HFFc6 (cell line): ENCODE measurements at regions not wholly inside any gene's neighbourhood (a gene's known extent, or its start where the extent isn't known, plus 50 kb on each side); places are given as distances from the start of the nearest gene placed in this dataset.

Experiments
- DNase-seq: peaks from one replicate; pipeline ENCODE4 v3.0.0-alpha.2; 2018
- H3K27ac Mint-ChIP-seq: 2 replicates; pipeline ENCODE4 v1.8.0; 2020; ENCODE audit warnings: mild to moderate bottlenecking, mixed read lengths
- H3K27me3 Mint-ChIP-seq: 2 replicates; pipeline ENCODE4 v1.8.0; 2021; ENCODE audit warnings: mild to moderate bottlenecking, moderate library complexity, mixed read lengths; ENCODE audit not compliant: insufficient read depth
- H3K36me3 Mint-ChIP-seq: 2 replicates; pipeline ENCODE4 v1.8.0; 2021; ENCODE audit warnings: low read depth, mixed read lengths
- H3K4me1 Mint-ChIP-seq: 2 replicates; pipeline ENCODE4 v1.8.0; 2020; ENCODE audit warnings: low read depth, mixed read lengths
- H3K4me3 Mint-ChIP-seq: 2 replicates; pipeline ENCODE4 v1.8.0; 2020; ENCODE audit warnings: mild to moderate bottlenecking, moderate library complexity, mixed read lengths
- H3K9me3 Mint-ChIP-seq: 2 replicates; pipeline ENCODE4 v1.8.0; 2020; ENCODE audit warnings: mild to moderate bottlenecking, mixed read lengths
- TF ChIP-seq, protein P1 (sequence below): fragments of 200-600 bp; sonication (generic); IDR thresholded peaks from 2 replicates; pipeline ENCODE4 v1.5.0; 2021; ENCODE audit warnings: antibody characterized with exemption, mild to moderate bottlenecking

DNA sequence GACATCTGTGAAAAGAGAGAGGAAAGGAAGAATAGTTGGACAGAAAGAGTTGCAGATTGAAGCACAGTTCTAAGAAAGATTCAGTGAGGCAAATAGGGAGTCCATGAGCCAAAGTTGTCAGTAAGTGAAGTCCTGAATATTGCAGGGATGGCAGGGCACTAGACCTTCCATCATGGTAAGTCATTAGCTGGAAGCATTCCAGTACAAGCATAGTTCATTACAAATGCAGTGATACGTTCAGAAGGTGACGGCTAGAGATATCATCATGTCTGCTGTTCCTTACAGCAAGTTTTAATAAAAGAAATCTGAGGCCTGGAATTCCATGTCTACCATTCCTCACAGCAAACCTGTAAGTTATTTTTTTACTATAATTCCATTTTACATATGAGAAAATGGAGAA is 720.1 kb downstream of the GBE1 start:
- Mint-ChIP-seq H3K27me3 (no peaks in the 10 kb centered on the region), H3K4me3 (no peak overlapping the region), H3K4me1 (no peaks in the 10 kb centered on the region), H3K9me3 (peaks cover 12% of the 10 kb centered on the region), H3K27ac (no peak overlapping the region), H3K36me3 (no peaks in the 10 kb centered on the region)
- DNase-seq, result no peak
- TF ChIP-seq, protein P1, sequence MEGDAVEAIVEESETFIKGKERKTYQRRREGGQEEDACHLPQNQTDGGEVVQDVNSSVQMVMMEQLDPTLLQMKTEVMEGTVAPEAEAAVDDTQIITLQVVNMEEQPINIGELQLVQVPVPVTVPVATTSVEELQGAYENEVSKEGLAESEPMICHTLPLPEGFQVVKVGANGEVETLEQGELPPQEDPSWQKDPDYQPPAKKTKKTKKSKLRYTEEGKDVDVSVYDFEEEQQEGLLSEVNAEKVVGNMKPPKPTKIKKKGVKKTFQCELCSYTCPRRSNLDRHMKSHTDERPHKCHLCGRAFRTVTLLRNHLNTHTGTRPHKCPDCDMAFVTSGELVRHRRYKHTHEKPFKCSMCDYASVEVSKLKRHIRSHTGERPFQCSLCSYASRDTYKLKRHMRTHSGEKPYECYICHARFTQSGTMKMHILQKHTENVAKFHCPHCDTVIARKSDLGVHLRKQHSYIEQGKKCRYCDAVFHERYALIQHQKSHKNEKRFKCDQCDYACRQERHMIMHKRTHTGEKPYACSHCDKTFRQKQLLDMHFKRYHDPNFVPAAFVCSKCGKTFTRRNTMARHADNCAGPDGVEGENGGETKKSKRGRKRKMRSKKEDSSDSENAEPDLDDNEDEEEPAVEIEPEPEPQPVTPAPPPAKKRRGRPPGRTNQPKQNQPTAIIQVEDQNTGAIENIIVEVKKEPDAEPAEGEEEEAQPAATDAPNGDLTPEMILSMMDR, result no peak

DNA sequence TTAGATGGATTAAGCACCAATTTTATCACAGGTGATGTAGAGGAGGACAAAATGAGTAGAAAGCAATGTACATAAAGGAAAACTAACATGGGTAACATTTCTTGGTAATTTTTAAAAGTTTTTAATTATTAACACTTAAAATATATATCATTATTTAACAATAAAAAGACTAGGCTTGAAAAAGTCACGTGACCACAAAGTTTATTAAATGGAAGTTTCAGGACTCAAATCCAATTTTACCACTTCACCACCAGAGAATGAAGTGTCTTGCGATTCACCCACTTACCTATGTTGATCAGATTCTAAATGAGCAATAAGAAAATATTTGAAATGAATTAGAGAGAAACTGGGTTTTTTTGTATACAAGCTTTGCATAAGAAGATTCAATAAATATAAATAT is 721.3 kb downstream of the GBE1 start:
- TF ChIP-seq, protein P1, result no peak
- H3K27me3 Mint-ChIP-seq, result no peaks in the 10 kb centered on the region
- peaks cover 13% of the 10 kb centered on the region for H3K9me3 Mint-ChIP-seq
- no peaks in the 10 kb centered on the region for H3K36me3 Mint-ChIP-seq
- H3K4me1 Mint-ChIP-seq, result no peaks in the 10 kb centered on the region
- no peak overlapping the region for H3K4me3 Mint-ChIP-seq
- DNase-seq, result no peak
- H3K27ac Mint-ChIP-seq, result no peak overlapping the region

DNA sequence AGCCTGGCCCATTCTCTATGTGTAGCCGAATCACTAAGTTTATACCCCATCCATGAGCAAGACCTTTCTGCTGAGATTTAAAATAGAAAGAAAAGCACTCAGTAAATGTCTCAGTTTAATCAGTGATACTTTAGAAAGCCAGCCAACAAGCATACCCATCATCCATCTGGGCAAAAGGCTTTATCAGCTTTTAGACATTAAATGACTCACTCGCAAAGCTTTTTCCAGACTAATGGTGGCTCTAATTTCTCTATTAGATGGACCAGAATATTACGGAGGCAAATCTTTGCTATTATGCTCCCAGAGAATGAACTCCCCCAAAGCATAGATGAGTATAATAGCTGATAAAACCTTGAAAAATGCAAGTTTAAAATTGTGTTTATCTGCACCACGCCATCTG is 727.8 kb downstream of the GBE1 start:
- Mint-ChIP-seq H3K4me3 (no peak overlapping the region), H3K27ac (no peak overlapping the region), H3K27me3 (no peaks in the 10 kb centered on the region), H3K36me3 (no peaks in the 10 kb centered on the region), H3K4me1 (no peaks in the 10 kb centered on the region), H3K9me3 (peaks cover 18% of the 10 kb centered on the region)
- no peak for DNase-seq
- TF ChIP-seq, protein P1, result no peak

DNA sequence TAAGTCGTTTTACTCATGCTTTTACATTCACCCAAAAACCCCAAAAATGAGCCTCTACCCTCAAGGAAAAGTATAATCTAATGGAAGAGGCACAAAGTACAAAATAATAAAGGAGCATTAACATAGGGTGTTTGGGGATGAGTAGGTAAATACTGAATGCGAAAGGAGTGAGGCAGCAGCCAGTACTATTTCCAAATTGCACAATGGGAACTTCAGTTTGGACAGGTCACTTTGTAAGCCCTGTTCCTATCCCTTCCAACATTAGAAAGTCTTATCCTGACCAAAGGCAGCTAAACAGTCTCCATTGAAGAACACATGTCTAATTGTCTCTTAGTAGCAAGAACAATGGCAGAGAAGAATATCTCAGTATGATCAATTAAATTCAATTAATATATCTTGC is 728.3 kb downstream of the GBE1 start:
- H3K4me3 Mint-ChIP-seq, result no peak overlapping the region
- H3K27ac Mint-ChIP-seq, result no peak overlapping the region
- no peaks in the 10 kb centered on the region for H3K27me3 Mint-ChIP-seq
- no peaks in the 10 kb centered on the region for H3K4me1 Mint-ChIP-seq
- no peak for DNase-seq
- no peaks in the 10 kb centered on the region for H3K36me3 Mint-ChIP-seq
- peaks cover 18% of the 10 kb centered on the region for H3K9me3 Mint-ChIP-seq
- TF ChIP-seq, protein P1, result no peak

DNA sequence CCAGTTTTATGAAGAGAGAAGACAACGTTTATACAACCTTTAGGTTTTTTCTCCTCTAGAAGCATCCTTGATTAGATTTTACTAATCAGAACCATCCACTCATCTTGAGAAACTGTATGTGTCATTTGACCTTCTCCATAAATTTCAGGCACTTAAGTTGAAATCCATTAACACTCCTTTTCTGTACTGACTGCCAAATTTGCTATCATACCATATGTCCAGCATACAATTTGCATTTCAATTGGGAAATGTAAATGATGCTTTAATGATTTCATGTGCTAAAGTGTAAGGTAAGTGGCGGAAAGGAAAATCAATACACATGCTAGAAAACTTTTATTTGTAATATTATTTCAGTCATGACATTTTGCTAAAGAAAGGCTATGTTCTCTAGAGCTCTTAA is 731.6 kb downstream of the GBE1 start:
- no peaks in the 10 kb centered on the region for H3K27me3 Mint-ChIP-seq
- no peak overlapping the region for H3K27ac Mint-ChIP-seq
- peaks cover 14% of the 10 kb centered on the region for H3K9me3 Mint-ChIP-seq
- TF ChIP-seq, protein P1, result no peak
- no peaks in the 10 kb centered on the region for H3K4me1 Mint-ChIP-seq
- no peak overlapping the region for H3K4me3 Mint-ChIP-seq
- no peaks in the 10 kb centered on the region for H3K36me3 Mint-ChIP-seq
- DNase-seq, result no peak

DNA sequence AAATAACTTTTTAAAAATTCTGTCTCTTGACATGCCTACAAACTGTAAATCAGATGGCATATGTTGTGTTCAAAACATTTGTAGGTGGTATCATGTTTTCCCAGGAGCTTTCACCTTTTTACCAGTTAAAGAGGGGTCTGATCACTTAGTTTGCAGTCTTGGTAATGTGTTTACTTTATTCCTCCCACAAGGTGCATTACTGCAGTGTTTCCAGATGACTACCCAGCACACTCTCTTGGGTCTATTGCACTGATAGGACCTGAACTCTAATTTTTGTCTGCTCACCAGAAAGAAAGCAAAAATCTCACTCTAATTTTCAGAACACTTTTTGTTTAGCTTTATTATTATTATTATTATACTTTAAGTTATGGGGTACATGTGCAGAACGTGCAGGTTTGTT is 734.1 kb downstream of the GBE1 start:
- Mint-ChIP-seq H3K36me3 (no peaks in the 10 kb centered on the region), H3K9me3 (peaks cover 8% of the 10 kb centered on the region), H3K27ac (no peak overlapping the region), H3K4me3 (no peak overlapping the region), H3K27me3 (no peaks in the 10 kb centered on the region), H3K4me1 (no peaks in the 10 kb centered on the region)
- DNase-seq, result no peak
- TF ChIP-seq, protein P1, result no peak
